Tibial artery (tissue), 4 donors: ENCODE measurements at regions not wholly inside any gene's neighbourhood (a gene's known extent, or its start where the extent isn't known, plus 50 kb on each side); places are given as distances from the start of the nearest gene placed in this dataset.
A peak's percentile ranks its signal among the peaks of the same experiment; 100 is the strongest.

Experiments used
- DNase-seq, 2 donors: peaks; one replicate each; pipeline ENCODE4 v3.0.0-alpha.2; 2019
- H3K27ac ChIP-seq, 2 donors: fragments of 200-600 bp; sonication (generic) in 1 of 2; 1 replicate in 1 of 2; 2 replicates in 1 of 2; pipeline ENCODE4 v1.5.1; 2018 to 2019; ENCODE audit warnings: mild to moderate bottlenecking in 1 of 2
- H3K27me3 ChIP-seq, 2 donors: fragments of 200-600 bp; sonication (generic) in 1 of 2; one replicate each; pipeline versions ENCODE4 v1.5.1 to v1.6.0; 2016 to 2019
- H3K36me3 ChIP-seq, 3 donors: fragments of 200-600 bp; sonication (generic) in 2 of 3; one replicate each; pipeline ENCODE4 v1.5.1; 2016 to 2019; ENCODE audit warnings: mild to moderate bottlenecking in 2 of 3
- H3K4me1 ChIP-seq, 4 donors: fragments of 200-600 bp; sonication (generic) in 2 of 4; 1 replicate in 3 of 4; 2 replicates in 1 of 4; pipeline ENCODE4 v1.5.1; 2016 to 2019
- H3K4me3 ChIP-seq, 2 donors: fragments of 200-600 bp; sonication (generic) in 1 of 2; 1 replicate in 1 of 2; 2 replicates in 1 of 2; pipeline ENCODE4 v1.5.1; 2018 to 2019; ENCODE audit warnings: mild to moderate bottlenecking in 2 of 2
- H3K9me3 ChIP-seq, 3 donors: fragments of 200-600 bp; sonication (generic) in 1 of 3; one replicate each; pipeline ENCODE4 v1.5.1; 2016 to 2019
- intact Hi-C: fragments of 100-400 bp; cut with DNase I; formaldehyde crosslinking; loops from one replicate; pipeline ENCODE4 v1.15.0; 2023; ENCODE audit warnings: low total_unique reads
- TF ChIP-seq, protein P1 (sequence below), 2 experiments: fragments of 200-600 bp in 1 of 2; fragments of 450-650 bp in 1 of 2; IDR thresholded peaks; one replicate each; pipeline ENCODE4 v1.5.1; 2017 to 2019; ENCODE audit warnings: antibody characterized with exemption in 2 of 2, mild to moderate bottlenecking in 1 of 2, moderate library complexity in 1 of 2

DNA sequence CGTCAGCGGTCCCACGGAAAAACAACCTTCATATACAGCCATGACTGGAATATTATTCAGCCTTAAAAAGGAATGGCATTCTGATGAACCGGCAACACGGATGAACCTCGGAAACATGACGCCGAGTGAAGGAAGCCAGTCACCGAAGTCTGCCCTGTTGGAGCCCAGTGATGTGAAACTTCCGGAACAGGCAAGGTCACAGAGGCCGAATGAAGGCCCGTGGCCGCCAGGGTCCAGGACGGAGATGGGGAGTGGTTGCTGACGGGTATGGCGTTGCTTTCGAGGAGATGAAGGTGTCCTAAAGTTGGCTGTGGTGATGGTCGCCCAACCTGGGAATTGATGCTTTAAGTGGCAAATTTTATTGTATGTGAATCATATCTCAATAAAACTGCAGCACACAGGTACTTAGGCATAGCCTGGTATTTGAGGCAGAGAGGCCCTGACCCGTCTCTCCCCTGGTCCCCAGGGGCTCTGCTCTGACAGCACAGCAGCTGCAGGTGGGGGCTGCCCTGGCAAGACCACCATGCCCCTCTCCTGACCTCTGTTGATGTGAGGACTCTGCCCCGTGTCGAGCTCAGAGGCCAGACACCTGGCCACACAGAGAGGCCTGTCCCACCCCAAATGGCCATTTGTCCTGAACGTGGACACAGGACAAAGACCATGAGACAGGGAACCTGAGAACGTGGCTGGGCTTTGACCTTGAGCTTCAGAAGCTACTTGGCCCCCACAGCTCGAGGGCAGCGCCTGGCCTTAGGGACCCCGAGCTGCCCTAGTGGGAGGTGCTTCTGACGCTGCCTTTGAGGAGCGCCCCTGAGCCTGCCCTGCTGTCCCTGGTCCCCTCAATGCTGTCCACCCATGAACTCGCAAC, 1090.8 kb downstream of the BRD1 start:
- H3K36me3 ChIP-seq = no peaks in the 10 kb centered on the region
- TF ChIP-seq, protein P1, sequence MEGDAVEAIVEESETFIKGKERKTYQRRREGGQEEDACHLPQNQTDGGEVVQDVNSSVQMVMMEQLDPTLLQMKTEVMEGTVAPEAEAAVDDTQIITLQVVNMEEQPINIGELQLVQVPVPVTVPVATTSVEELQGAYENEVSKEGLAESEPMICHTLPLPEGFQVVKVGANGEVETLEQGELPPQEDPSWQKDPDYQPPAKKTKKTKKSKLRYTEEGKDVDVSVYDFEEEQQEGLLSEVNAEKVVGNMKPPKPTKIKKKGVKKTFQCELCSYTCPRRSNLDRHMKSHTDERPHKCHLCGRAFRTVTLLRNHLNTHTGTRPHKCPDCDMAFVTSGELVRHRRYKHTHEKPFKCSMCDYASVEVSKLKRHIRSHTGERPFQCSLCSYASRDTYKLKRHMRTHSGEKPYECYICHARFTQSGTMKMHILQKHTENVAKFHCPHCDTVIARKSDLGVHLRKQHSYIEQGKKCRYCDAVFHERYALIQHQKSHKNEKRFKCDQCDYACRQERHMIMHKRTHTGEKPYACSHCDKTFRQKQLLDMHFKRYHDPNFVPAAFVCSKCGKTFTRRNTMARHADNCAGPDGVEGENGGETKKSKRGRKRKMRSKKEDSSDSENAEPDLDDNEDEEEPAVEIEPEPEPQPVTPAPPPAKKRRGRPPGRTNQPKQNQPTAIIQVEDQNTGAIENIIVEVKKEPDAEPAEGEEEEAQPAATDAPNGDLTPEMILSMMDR (IDR thresholded peaks at IDR 0.05) = no peak
- H3K27ac ChIP-seq = no peak overlapping the region
- intact Hi-C loops = no loop called here
- H3K4me3 ChIP-seq = no peak overlapping the region
- DNase-seq = peak in 1 of 2 donors; percentile 48
- H3K27me3 ChIP-seq = no peaks in the 10 kb centered on the region
- no peaks in the 10 kb centered on the region for H3K4me1 ChIP-seq
- H3K9me3 ChIP-seq = no peaks in the 10 kb centered on the region

DNA sequence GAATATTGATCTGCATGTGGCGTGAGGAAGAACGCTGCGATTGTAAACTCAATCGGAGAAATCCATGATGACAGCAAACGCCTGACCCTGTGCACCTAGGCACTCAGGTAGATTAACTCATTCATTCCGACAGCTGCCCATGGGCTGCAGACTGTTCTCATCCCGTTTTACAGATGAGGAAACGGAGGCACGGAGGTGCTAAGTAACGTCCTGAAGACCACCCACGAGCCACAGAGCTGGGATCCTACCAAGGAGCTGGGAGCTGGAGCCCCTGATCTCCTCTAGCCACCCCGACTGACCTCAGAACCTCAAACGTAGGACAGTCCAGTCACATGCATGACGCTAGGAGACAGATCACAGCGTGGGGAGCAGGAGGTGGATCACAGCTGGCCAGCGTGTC, 1092.7 kb downstream of the BRD1 start:
- H3K36me3 ChIP-seq = no peaks in the 10 kb centered on the region
- H3K27ac ChIP-seq = no peak overlapping the region
- no peaks in the 10 kb centered on the region for H3K9me3 ChIP-seq
- H3K4me1 ChIP-seq = no peaks in the 10 kb centered on the region
- peak in 1 of 2 donors; percentile 5 for DNase-seq
- no peaks in the 10 kb centered on the region for H3K27me3 ChIP-seq
- TF ChIP-seq, protein P1 (IDR thresholded peaks at IDR 0.05) = no peak
- intact Hi-C loops = no loop called here
- no peak overlapping the region for H3K4me3 ChIP-seq

DNA sequence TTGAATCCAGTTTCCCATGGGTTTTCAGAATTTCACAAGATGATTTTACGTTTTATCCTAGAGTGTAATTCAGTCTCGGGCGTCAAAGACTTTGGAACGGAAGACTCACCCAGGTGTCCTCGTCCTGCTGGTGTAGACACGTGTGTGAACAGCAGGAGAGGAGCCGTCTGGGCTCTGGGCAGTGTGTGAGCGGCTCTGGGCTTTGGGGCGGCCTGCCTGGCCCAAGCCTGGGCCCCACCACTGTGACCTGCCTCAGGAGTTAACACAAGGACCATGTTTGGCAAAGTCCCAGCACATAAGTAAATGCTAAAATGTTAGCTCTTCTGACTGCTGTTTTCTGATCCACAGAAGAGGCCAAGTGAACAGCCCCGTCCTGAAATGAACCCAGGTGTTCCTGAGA, 1093.3 kb downstream of the BRD1 start:
- no peak overlapping the region for H3K27ac ChIP-seq
- no peak for DNase-seq
- H3K4me1 ChIP-seq = no peaks in the 10 kb centered on the region
- intact Hi-C loops = no loop called here
- H3K4me3 ChIP-seq = no peak overlapping the region
- no peaks in the 10 kb centered on the region for H3K9me3 ChIP-seq
- TF ChIP-seq, protein P1 (IDR thresholded peaks at IDR 0.05) = no peak
- no peaks in the 10 kb centered on the region for H3K27me3 ChIP-seq
- no peaks in the 10 kb centered on the region for H3K36me3 ChIP-seq

DNA sequence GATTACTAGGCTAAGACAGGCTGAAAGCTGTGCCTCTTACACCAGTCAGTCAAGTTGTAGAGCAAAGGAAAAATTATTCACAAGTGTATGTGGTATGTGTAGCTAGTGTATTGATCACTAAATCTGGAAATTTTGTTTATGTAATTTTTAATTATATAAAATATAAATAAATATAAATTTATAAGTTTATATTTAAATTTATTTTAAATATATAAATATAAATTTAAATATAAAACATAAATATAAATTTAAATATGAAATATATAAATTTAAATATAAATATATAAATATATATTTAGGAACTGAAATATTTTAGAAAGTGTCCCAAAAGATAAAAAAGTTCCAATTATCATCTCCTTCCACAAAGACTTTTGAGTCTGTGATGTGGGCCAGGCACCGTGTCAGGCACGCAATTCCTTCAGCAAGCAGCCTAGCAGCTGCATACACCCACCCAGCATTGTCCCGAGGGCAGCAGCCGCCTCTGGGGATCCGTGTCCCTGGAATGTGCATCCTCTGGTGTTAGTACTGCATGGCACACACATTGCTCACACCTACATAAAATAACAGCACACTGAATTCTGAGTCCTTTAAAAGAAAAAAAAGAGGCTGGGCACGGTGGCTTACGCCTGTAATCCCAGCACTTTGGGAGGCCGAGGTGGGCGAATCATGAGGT, 1098.0 kb downstream of the BRD1 start:
- H3K27me3 ChIP-seq = no peaks in the 10 kb centered on the region
- peaks cover 0 to 7% (median 5%) of the 10 kb centered on the region in 3 donors for H3K9me3 ChIP-seq
- no peaks in the 10 kb centered on the region for H3K4me1 ChIP-seq
- TF ChIP-seq, protein P1 (IDR thresholded peaks at IDR 0.05) = no peak
- peak in 1 of 2 donors; percentile 12 for DNase-seq
- intact Hi-C loops = no loop called here
- H3K27ac ChIP-seq = no peak overlapping the region
- no peak overlapping the region for H3K4me3 ChIP-seq
- no peaks in the 10 kb centered on the region for H3K36me3 ChIP-seq

DNA sequence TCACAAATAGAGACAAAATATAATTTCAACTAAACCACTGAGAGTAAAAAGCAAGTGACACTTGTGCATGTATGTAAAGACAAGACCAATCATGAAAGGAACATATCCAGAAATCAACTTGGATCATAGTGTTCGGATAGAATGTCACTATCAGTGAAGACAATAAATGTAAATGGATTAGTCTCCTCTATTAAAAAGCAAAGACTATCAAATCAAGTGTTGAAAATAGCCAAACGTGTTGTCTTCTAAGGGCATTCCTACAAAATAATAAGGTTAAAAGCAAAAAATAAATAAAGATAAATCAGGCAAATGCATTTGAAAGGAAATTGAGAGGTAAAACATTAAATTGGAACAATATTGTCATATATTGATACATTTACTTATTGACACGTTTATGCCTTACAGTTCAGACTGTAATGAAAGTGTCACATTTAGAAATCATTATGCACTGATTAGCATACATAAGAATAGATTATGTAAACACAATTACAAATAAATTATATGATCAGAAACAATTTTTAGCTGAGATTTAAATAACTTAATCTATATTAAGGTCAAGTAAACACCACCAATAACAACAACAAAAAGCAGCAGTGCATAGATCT, 1100.1 kb downstream of the BRD1 start:
- H3K36me3 ChIP-seq = no peaks in the 10 kb centered on the region
- no peak for DNase-seq
- TF ChIP-seq, protein P1 (IDR thresholded peaks at IDR 0.05) = no peak
- no peaks in the 10 kb centered on the region for H3K27me3 ChIP-seq
- H3K9me3 ChIP-seq = peaks cover 0 to 7% (median 5%) of the 10 kb centered on the region in 3 donors
- intact Hi-C loops = no loop called here
- no peak overlapping the region for H3K27ac ChIP-seq
- H3K4me1 ChIP-seq = no peaks in the 10 kb centered on the region
- no peak overlapping the region for H3K4me3 ChIP-seq
